OCI-LY7 (cell line): ENCODE measurements at regions not wholly inside any gene's neighbourhood (a gene's known extent, or its start where the extent isn't known, plus 50 kb on each side); places are given as distances from the start of the nearest gene placed in this dataset. TPM values are rescaled to one million over a fixed set of nuclear protein-coding genes. Genes with fewer than 3 reads are reported as not detected.

Experiments
- microRNA-seq: library from miRNA; unstranded; fragments of <30 nt; microRNA quantifications from one replicate; pipeline ENCODE4 v1.2.0, GENCODE V29; 2022; ENCODE audit warnings: borderline replicate concordance
- small RNA-seq: library from RNA; depleted of rRNA; stranded (forward); fragments of <200 nt; gene quantifications from one replicate; pipeline ENCODE3, GENCODE V24; 2014

Small RNAs in the stretch of these regions (microRNA-seq; reads per million reads assigned to microRNA genes)
- gene MIR4771-1: not detected

Small RNAs in the stretch of these regions (small RNA-seq; reads per million reads assigned to genes)
- not detected for gene MIR4771-1
